Esophagus mucosa (tissue), 1 donor: ENCODE measurements at regions not wholly inside any gene's neighbourhood (a gene's known extent, or its start where the extent isn't known, plus 50 kb on each side); places are given as distances from the start of the nearest gene placed in this dataset.

ENCODE experiments used
- ATAC-seq: fragments of 200-7000 bp; cut with Tn5 transposase; one replicate; pipeline ENCODE4 v1.9.1; 2020
- donor health status: DM: yes; HTN: yes; CAD: no.

DNA sequence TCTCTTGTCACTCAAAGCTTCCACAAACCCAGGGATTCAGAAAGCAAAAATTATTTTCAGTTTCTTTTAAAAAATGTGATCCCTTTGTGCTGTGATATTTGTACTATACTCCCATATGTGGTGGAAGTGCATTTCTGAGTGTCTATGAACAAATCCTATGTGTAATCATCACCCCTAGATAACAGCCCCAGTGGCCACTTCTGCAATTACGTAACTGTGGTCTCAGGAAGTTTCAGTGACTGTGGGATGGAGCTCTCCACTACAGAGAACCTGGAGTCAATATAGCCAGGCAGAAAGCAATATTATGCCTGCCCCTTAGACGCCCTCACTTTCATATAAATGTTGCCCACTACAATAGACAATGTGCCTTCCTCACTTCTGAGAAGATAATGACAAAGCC is 1101.7 kb upstream of the GHITM start:
- no peak for ATAC-seq

DNA sequence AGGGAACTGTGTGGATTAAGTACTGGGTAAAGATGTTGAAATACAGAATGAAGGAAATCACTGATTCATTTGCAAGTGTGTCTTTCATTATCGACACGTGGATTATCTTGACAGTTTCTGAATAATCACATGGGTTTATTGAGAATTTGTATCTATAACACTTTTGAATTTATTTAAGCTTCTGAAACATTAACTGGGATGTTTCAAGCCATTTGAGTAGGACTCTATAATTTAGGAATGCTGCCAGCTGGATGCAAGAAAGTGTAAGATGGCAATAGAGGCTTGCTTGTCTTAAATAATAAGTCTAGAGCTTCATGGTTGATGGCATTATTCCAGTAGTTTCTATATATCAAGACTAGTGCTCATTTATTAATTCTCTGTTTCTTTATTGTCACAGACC is 1100.7 kb upstream of the GHITM start:
- no peak for ATAC-seq

DNA sequence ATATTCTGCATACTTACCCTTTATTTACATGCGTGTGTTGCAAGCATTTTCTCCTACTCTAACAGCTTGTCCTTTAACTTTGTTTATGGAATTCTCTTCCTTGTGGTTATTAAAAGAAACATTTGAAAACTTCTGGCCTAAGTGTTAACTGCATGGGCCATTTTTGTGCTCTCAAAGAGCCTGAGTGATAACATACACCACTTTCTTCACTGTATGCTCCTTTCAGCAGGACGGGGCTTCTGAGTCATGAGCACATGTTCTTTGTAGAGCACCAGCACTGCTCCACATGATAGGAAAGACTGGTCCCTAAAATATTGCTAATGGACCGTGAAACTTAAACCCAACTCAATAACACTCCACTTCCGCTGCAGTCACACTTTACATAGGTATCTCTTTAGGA is 1093.6 kb upstream of the GHITM start:
- no peak for ATAC-seq

DNA sequence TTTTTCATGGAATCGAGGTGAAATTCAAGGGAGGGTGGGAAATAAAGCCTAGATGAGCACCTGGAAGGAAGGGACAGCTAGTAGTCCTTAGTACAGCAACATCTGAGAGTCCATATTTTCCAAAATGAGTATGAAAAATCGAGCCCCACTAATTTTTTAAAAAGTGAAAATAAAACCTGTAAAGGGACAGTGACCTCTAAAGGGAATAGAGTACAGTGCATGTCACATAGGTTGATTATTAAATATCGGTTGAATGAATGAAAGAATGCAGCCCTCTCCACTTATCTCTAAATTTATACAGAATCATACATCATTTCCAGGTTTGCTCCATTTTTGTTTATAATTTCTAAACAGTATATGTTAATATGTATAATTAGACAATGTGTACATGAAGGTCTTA is 1088.5 kb upstream of the GHITM start:
- no peak for ATAC-seq

DNA sequence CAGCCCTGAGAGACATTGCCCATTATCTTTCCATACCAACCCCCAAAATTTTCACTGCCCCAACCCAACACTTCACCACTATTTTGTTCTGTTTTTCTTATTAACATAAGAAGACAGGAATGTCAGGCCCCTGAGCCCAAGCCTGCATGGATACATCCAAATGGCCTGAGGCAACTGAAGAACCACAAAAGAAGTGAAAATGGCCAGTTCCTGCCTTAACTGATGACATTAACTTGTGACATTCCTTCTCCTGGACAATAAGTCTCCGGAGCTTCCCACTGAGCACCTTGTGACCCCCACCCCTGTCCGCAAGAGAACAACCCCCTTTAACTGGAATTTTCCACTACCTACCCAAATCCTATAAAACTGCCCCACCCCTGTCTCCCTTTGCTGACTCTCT is 1076.4 kb upstream of the GHITM start:
- no peak for ATAC-seq

DNA sequence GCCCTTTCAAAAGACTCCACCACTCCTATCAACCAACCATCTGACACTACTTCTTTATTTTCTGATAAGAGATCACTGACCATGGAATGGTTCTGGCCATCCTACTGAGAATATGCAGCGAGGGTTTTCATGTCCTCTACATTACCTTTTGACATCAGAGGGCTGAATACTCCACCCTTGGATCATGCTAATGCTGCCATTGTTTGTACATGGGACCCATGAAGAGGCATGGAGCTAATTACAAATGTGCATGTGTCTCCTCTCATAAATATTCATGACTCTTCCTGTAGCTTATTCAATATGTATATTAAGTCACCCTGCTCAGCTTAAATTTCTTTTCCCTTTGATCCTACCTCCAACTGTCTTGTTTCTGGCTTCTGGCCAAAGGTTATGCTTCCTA is 1065.8 kb upstream of the GHITM start:
- no peak for ATAC-seq

DNA sequence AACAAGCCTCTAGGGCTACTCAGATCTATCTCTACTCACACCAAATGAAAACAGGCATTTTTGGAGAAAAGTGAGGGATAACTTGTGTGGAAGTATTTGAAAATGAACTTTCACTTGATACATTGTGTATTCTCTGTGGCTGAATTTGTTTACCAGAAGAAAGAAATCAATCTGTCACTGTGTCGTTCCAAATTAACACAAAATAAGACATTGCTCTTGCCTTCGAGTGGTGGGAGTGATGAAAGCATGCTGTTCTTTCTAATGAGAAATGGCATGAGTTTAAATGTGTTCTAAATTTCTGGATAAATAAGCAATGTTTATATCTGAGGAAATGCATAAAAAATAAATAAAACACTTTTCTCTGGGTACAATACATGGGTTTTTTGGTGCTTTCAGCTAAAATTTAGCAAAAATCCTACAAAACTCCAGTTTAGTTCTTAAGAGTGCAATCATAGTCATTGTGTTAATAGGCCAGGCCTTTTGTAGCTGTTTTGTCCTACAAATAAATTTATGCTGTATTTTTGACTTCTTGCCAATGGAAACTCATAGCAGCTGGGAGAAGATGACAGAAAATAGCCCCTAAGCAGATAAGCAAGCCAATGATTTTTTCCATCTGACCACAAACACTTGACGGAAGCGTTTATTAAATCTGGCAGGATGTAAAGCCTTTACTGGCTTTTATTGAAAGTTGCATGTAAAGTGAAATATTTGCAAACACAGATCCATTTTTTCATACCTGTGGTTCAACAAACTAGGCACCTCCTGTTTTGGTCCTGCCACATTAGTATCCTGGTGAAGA is 1064.1 kb upstream of the GHITM start:
- ATAC-seq = no peak

DNA sequence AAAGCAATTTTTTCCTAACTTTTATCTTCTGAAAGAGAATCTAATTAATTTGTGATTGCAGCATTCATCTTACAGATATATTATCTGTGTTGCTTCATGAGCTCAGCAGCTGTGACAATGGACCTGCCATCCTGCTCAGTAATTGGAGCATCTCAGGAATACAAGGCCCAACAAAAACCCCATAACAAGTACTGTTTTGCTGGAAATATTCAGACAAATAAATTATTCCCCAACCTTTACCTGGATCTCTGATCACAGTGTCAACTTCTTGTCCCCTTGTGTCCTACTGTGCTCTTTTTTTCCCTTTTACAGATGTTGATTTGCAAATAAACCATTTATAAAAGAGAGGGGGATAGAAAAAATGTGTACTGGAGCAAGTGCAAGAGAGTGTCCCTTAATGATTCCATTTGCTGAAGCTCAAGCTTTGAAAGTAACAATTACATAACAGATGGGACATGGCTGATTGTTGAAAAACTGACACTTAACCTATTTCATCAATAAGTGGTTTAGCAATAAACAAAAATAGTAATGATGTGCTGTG is 1063.4 kb upstream of the GHITM start:
- ATAC-seq = no peak

DNA sequence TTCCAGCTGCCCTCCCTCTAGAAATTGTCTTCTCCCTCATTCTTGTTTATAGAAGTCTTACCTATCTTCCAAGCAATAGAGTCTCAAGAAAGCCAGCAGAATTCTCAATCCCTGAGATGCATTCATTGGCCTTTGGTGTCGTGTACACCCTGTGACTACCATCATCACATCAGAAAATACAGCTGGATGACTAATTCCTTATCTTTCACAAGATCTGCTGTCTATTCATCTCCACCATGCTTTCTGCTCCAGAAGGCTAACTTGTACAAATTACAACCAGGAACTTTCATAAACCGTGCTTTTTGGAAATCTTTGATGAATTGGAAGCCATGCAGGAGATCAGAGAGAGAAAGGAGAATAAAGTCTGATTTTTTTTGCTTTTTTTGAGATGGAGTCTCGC is 1062.9 kb upstream of the GHITM start:
- no peak for ATAC-seq

DNA sequence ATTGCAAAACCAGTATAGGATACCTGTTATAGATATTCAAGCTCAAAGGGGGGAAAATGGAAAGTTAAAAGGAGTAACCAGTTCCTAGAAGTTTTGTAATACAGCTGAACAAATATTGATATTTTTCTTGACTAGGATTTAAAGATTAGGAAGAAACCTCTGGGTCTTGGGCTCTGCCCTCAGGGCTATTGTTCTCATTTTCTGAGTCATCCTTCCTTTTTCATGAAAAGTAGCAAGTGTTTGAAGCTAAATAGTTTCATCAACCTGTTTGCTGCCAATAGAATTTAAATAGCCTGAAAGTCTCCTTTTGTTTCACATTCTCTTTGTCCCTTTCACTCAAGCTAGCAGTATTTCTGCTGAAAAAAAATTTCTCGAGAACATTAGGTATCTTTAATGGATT is 1061.1 kb upstream of the GHITM start:
- no peak for ATAC-seq

DNA sequence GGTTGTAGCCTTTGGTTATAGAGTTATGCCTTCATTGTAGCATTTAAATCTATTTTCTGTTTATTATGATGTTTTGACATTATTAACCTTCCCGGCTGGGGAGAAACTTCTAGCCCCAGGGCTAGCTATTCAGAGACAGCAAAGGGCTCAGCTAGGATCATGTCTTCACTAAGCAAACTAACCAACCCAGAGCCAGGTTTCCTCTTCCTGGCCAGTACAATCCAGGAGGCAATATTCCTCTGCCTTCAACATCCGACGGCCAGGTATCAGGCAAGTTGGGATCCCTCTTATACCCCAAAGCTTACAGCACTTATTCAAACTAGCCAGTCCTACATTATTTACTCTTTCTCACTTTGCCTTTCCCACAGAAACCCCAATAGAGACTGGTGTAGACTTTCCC is 1060.7 kb upstream of the GHITM start:
- no peak for ATAC-seq

DNA sequence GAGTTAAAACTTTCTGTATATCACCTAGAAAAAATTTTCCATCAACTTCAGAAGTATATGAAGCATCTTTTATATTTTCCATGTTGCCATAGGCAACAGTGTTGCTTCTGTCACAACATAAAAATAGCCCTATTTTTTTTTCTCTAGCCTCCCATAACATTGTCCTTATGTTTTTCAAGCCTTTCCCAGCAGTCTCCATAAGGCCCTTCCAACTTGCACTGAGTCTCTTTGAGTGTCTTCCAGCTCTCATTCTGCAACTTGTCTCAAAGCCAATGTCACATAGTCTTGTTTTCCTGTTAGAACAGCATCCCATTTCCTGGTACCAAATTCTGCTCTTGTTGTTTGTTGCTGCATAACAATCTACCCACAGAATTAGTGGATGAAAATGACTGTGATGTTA is 1055.5 kb upstream of the GHITM start:
- no peak for ATAC-seq

DNA sequence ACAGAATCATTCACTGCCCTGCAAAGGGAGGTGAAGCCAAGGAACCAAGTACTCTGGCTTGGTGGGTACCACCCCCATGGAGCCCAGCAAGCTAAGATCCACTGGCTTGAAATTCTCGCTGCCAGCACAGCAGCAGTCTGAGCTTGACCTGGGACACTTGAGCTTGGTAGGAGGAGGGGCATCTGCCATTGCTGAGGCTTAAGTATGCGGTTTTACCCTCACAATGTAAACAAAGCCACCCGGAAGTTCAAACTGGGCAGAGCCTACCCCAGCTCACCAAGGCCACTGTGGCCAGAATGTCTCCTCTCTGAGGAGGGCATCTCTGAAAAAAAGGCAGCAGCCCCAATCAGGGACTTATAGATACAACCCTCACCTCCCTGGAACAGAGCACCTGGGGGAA is 1050.0 kb upstream of the GHITM start:
- ATAC-seq = no peak

DNA sequence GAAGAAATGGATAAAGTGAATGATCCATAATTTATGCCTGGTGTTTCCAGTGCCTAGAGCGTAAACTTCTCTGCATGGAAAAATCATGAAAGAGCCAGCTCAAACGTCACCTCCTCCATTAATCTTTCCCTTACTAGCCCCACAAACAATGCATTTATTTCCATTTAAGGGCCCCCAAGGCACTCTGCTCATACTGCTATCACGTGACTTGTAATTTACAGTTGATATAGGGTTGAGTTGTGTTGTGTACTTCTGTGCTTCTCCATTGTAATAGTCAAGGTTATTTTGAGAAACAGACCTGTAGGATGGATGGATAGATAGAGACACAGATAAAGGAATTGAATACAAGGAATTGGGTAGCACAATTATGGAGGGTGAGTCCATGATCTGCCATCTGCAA is 1034.7 kb upstream of the GHITM start:
- ATAC-seq = no peak

DNA sequence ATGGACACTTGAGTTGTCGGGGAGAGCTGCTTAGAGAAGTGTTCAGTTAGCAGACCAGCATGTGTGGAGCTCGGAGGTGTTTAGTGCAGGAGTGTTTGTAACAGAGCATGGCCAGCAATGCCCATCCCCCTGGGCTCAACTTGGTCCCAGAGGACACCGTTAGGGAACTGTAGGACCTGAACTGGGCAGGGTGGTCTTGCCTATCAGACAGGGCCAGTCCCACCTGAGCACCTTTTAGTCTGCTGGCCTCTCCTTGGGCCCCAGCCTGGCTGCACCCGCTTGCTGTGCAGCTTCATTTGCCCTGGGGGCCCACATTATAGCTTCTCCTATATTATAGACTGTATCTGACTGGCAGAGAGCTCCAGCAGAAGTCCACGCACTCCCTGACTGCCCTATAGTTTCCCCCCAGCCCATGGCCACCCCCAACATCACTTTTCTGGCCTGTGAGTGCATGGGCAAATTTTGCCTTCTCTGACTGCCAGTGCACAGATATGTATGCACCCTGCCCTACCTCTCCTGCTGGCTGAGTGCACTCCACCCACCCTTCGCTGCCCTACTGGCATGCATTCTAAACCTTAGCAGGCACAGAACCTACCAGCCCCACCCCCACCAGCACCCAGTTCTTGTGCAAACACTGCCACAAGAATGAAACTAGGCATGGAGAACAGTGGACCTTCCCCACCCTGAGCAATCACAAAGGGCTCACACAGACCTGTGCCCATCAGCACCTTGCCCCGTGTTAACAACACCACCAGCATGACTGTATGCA is 1030.6 kb upstream of the GHITM start:
- ATAC-seq = no peak

DNA sequence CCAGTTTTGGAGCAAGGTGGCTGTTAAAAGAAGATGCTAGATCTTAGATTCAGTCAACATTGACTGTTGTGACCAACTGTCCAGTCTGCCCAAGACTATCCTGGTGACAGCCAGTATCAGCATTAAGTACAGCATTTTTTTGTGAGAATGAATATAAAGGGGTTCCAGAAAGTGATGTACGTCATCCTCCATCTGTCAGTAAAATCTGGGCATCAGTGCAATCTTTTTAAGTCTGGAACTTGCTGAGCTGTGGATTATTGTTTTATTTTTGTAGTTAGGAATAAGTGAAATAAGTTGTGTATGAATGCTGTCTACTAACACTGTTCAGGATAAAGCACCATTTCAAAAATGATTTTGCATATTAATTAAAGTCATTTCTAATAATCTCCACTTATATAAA is 1020.0 kb upstream of the GHITM start:
- ATAC-seq = no peak

DNA sequence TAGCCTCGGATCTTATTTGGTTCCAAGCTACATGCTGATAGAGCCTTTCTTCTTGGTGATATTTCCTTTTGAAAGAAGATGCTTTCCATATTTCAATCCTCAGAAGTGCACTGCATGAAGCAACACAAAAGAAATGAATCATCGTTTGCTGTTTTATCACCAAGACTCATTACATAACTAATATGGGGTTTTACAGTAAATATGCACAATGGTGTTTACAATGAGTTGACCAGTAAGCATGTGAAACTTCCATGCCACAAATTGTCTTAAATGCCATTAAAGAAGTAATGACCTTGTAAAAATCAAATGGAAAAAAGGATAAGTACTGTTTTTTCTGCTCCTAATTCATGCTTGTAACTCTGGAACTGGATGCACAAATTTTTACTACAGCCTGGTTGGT is 1017.0 kb upstream of the GHITM start:
- ATAC-seq = peak; percentile 32

DNA sequence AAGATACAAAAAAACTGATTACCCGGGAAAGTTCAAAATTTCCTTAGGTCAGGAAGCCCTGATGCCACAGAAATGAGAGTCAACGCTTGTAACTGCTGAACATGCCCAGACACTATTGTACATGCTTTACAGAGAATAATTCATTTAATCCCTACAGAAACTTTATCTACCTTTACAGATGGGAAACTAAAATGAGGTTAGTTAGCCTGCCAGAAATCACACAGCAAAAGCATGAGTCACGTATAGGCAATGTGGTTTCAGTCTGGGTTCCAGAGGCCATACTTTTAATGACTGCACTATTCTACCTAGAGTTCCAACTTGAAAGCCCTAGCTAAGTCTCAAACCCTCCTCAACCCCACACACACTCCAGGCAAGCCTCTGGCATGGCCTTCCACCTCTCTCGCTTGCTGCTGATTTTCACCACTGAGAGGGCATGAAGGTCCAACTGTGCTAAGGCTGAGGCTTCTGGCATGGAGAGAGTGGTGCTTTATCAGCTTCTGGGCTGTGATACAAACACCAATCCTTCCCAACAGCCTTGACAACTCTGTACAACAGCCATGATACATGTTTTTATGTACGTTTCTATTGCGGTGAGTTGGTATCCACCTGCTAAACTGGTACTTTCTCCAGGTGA is 1011.2 kb upstream of the GHITM start:
- ATAC-seq = peak; percentile 88

DNA sequence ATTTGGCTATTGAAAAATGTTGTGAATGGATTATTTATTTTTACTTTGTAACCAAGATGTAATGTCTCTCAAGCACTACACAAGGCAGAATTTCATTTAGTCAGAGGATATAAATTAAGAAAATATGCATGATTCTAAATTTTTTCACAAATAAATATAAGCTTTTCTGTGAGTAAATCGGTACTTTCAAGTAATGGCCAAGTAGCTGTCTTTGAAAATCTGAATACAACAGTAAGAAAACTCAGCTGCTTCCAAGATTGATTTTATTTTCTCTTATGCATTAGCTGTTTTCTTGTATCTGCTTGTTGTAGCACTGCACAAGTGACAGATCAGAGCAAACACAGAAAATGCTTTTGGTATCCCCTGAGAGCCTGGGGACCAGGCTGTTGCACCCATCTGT is 998.5 kb upstream of the GHITM start:
- no peak for ATAC-seq

DNA sequence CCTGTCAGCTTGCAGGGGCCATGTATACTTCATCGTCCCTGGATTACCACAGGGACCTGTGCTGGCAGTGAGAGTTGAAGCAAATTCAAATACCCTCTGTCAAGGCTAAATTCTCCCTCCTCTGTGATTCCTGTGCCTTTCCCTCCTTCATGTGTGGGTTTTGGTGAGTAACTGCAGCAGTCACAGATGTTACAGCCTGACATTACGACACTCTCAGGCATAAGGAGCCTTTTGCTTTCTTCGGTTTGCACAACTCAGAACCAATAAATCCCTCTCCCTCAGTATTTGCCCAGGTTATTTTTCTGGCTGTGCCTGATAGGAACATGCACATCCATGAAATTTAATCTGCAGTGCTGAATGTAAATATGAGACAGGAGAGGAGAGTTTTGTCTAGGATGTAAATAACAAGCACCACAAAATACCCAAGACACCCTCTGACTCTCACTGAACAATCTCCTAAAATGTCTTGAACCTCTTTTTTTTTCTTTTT is 997.2 kb upstream of the GHITM start:
- ATAC-seq = no peak

DNA sequence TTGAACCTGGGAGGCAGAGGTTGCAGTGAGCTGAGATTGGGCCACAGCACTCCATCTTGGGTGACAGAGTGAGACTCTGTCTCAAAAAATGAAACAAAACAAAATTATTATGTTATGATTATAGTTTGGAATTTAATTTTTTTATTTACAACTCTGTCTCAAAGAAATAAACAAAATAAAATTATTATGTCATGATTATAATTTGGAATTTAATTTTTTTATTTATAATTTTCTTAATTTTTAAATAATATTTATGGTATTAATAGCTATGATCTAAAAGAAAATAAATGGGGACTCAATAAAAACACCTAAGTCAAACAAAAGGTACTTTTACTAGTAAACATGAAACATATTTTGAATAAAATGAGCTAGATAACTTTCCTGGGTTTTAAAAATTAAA is 994.8 kb upstream of the GHITM start:
- ATAC-seq = no peak

DNA sequence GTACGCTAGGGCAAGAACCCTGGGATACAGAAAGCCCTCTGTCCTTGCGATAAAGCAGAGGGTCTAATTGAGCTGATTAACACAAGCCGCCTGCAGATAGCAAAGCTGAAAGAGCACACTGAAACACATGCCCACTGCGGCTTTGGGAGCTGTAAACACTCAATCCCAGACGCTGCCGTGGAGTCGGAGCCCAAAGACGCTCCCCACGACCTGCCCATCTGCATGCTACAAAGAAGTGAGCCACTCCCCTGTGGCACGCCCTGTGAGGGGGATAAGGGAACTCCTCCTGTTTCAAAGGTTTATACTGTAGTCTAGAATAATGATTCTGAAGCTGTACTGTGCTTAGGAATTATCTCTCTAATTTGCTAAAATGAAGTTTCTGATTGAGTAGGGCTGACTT is 985.6 kb upstream of the GHITM start:
- ATAC-seq = no peak

DNA sequence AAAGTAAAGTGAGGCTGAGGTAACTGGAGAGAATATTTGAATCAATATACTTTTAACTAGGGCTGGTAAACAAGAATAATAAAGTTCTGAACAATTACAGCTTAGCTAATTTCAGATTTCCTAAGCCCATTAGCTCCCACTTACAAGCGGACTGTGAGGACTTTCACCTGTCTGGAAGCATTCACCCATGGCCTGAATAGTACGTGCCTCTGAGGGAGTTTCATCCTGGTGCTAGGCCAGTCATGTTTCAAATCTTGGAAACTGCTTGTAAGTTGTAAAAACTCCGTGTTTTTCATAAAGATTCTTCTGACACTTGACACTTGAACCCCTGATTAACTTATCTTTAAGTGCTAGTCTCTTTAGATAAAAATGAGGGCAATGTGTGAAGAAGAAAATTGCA is 975.2 kb upstream of the GHITM start:
- no peak for ATAC-seq

DNA sequence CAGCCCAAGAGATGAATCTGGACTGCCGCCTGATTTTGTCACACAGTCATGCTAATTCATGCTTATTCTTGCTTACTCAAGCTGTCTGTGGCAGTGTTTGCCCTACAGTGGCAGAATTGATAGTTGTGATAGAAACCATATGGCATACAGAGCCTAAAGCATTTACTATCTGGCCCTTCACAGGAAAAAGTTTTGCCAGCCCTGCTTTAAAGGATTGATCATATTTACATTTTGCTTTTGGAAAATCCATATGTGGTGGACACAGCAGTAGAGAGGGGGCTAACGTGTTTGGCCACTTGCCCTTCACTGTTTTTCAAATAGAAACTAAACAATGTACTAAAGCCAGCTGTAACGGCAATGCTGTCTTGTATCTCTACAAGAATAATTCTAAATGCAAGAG is 974.0 kb upstream of the GHITM start:
- ATAC-seq = no peak
